ENCODE measurements at regions not wholly inside any gene's neighbourhood (a gene's known extent, or its start where the extent isn't known, plus 50 kb on each side); places are given as distances from the start of the nearest gene placed in this dataset.

DNA sequence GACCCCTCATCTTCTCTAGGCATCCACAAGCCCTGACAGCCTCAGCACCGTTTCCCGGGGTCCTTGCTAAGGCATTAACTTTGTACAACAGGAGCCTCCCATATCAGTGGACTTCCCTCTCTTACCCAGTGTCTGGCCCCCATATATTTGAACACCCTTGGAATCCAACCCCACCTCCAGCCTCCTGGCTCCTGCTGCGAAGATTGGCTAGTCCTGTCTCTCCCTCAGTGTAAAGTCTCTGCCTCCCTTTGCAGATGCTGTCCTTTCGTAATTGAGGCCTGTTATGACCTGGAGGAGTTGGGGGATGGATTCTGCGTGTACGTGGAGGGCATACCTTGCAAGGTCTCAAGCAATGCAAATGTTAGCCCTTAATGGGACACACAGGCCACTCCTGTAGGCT, 413.7 kb downstream of the IRS2 start:
- no peaks in the 10 kb centered on the region for H3K9me3 ChIP-seq (ENCODE audit: severe bottlenecking)
- no peak overlapping the region for H3K27ac ChIP-seq
- DNase-seq = no peak
- no peak overlapping the region for H3K4me3 ChIP-seq (ENCODE audit: low read depth, low read length)
- H3K27me3 ChIP-seq (ENCODE audit: insufficient read depth, low read depth, severe bottlenecking) = no peaks in the 10 kb centered on the region
- no peaks in the 10 kb centered on the region for H3K36me3 ChIP-seq
- TF ChIP-seq, protein P1, sequence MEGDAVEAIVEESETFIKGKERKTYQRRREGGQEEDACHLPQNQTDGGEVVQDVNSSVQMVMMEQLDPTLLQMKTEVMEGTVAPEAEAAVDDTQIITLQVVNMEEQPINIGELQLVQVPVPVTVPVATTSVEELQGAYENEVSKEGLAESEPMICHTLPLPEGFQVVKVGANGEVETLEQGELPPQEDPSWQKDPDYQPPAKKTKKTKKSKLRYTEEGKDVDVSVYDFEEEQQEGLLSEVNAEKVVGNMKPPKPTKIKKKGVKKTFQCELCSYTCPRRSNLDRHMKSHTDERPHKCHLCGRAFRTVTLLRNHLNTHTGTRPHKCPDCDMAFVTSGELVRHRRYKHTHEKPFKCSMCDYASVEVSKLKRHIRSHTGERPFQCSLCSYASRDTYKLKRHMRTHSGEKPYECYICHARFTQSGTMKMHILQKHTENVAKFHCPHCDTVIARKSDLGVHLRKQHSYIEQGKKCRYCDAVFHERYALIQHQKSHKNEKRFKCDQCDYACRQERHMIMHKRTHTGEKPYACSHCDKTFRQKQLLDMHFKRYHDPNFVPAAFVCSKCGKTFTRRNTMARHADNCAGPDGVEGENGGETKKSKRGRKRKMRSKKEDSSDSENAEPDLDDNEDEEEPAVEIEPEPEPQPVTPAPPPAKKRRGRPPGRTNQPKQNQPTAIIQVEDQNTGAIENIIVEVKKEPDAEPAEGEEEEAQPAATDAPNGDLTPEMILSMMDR (IDR thresholded peaks at IDR 0.05; ENCODE audit: low read depth, low read length) = no peak

DNA sequence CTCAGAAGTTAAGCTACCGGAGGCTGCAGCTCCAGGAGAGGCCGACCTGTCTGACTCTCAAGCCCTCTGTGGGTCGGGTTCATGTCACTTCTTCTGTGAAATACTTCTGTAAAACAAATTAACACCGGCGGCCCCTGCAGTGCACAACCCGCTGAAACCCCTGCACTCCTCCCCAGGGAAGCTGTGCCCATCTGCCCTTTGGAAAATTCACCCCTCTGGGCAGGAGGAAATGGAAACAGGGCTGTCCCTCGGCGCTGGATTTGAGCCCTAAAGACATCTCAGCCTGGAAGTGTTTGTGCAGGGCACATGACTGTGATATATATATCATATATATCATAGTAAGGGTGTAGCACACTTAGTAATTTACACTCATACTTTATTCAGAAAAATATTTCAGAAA, 415.3 kb downstream of the IRS2 start:
- Histone ChIP-seq H3K27me3 (ENCODE audit: insufficient read depth, low read depth, severe bottlenecking) (no peaks in the 10 kb centered on the region), H3K36me3 (no peaks in the 10 kb centered on the region), H3K9me3 (ENCODE audit: severe bottlenecking) (peaks cover 1% of the 10 kb centered on the region), H3K4me3 (ENCODE audit: low read depth, low read length) (no peak overlapping the region), H3K27ac (no peak overlapping the region)
- TF ChIP-seq, protein P1 (IDR thresholded peaks at IDR 0.05; ENCODE audit: low read depth, low read length) = no peak
- DNase-seq = no peak

DNA sequence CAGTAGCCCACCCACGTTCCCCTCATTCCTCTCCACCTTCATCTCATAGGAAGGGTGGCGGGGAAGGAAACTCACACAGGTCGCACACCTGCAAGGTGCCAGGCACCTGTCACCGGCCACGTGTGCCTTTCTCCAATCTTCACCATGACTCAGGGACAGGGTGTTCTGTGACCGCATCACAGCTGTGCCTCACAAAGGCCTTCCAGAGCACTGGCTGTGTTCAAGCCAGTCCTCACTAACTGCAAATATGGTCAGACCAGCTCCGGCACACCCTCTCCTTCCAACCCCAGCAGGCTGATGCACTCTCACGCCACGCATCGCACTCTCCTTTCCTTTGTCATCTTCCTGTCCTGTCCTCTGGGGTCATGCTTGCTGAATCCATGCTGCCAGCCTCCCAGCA, 415.9 kb downstream of the IRS2 start:
- Histone ChIP-seq H3K36me3 (no peaks in the 10 kb centered on the region), H3K27ac (no peak overlapping the region), H3K9me3 (ENCODE audit: severe bottlenecking) (peaks cover 7% of the 10 kb centered on the region), H3K27me3 (ENCODE audit: insufficient read depth, low read depth, severe bottlenecking) (no peaks in the 10 kb centered on the region), H3K4me3 (ENCODE audit: low read depth, low read length) (no peak overlapping the region)
- TF ChIP-seq, protein P1 (IDR thresholded peaks at IDR 0.05; ENCODE audit: low read depth, low read length) = no peak
- no peak for DNase-seq

DNA sequence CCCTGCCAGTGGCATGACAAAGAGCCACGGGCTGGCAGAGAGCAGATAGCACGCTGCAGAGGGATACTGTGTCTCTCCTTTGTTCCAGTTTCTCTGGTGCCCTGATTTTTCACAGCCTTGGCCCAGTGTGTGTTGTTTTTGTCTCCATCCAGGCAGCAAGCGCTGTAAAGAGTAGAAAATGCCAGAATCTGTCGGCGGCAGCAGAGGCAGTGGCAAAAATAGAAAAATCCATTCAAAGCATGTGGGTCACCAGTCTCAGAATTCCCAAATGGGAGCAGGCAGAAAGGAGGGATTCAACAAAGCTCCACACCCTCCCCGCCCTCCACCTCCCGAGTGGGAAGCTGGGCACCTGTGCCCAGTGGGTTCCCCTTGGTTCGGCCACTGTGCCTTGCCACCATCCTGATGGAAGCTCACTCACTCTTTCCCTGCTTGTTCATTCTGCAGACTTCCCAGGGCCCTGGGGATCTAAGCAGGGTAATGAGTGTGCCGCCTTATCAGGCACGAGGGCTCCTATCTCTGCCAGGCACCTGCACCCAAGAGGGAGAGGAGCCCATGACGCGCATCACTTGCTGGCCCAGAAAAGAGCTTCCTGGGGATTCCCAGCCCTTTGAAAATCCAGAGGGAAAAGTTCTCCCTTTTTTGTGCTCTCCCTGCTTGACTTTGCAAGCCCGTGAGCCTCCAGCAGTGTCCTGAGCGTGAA, 416.9 kb downstream of the IRS2 start:
- no peaks in the 10 kb centered on the region for H3K27me3 ChIP-seq (ENCODE audit: insufficient read depth, low read depth, severe bottlenecking)
- no peaks in the 10 kb centered on the region for H3K36me3 ChIP-seq
- H3K9me3 ChIP-seq (ENCODE audit: severe bottlenecking) = peaks cover 10% of the 10 kb centered on the region
- TF ChIP-seq, protein P1 (IDR thresholded peaks at IDR 0.05; ENCODE audit: low read depth, low read length) = no peak
- no peak overlapping the region for H3K4me3 ChIP-seq (ENCODE audit: low read depth, low read length)
- no peak for DNase-seq
- H3K27ac ChIP-seq = no peak overlapping the region

DNA sequence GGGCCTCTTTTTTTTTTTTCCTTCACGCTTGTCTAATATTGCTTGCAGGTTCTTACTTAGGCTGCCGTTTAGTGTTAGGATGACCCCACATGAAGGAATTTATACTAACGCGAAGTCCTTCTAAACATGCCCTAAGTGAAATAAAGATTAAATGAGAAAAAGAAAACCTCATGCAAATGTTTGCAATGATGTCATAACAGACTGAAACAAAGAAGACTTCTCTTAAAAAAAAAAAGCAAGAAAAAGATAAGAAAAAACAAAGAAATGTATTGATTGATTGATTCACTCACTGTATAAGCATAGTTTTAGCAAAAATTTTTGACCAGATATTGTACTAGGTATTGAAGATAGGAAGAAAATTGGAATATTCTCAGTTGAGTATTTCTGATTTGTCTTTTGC, 418.2 kb downstream of the IRS2 start:
- H3K4me3 ChIP-seq (ENCODE audit: low read depth, low read length) = no peak overlapping the region
- H3K36me3 ChIP-seq = no peaks in the 10 kb centered on the region
- TF ChIP-seq, protein P1 (IDR thresholded peaks at IDR 0.05; ENCODE audit: low read depth, low read length) = no peak
- no peak for DNase-seq
- H3K27ac ChIP-seq = no peak overlapping the region
- peaks cover 10% of the 10 kb centered on the region for H3K9me3 ChIP-seq (ENCODE audit: severe bottlenecking)
- no peaks in the 10 kb centered on the region for H3K27me3 ChIP-seq (ENCODE audit: insufficient read depth, low read depth, severe bottlenecking)

DNA sequence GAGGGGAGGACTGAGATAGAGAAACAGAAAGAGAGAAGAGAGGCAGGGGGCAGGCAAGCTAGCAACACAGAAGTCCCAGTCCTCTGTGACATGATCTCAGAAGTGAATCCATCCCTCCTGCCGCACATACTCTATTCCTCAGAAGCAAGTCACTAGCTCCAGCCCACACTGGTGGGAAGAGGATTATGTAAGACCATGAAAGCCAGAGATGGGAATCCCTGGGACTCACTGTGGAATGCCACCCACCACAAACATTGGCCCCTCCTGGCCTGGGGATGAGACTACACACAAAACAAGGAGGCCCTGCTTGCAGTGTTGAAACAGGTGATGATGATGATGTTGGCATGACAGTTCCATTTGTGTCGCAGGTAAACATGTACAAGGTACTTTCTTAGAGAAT, 419.9 kb downstream of the IRS2 start:
- no peak for DNase-seq
- Histone ChIP-seq H3K27me3 (ENCODE audit: insufficient read depth, low read depth, severe bottlenecking) (no peaks in the 10 kb centered on the region), H3K27ac (no peak overlapping the region), H3K36me3 (no peaks in the 10 kb centered on the region), H3K9me3 (ENCODE audit: severe bottlenecking) (peaks cover 10% of the 10 kb centered on the region), H3K4me3 (ENCODE audit: low read depth, low read length) (no peak overlapping the region)
- TF ChIP-seq, protein P1 (IDR thresholded peaks at IDR 0.05; ENCODE audit: low read depth, low read length) = no peak
